Glomerular visceral epithelial cell (primary cell): ENCODE measurements at regions not wholly inside any gene's neighbourhood (a gene's known extent, or its start where the extent isn't known, plus 50 kb on each side); places are given as distances from the start of the nearest gene placed in this dataset.

Source experiments
- DNase-seq: peaks from one replicate; pipeline ENCODE4 v3.0.0-alpha.2; 2016; ENCODE audit errors: extremely low spot score

DNA sequence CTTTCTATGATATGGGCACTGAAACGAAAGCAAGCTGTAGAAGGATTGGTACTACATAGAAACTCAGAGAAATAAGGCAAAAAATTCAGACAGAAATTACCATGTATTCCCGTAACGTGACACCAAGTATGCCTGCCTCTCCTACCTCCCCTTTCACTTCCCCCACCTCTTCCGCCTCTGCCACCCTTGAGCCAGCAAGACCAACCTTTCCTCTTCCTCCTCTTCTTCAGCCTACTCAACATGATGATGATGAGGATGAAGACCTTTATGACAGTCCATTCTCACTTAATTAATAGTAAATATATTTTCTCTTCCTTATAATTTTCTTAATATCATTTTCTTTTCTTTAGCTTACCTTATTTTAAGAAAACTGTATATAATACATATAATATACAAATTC lies 188.1 kb upstream of the VGLL2 start:
- DNase-seq, result no peak

GRCh38 chr6:117078624-117079023 lies 186.7 kb upstream of the VGLL2 start:
- DNase-seq, result no peak

DNA sequence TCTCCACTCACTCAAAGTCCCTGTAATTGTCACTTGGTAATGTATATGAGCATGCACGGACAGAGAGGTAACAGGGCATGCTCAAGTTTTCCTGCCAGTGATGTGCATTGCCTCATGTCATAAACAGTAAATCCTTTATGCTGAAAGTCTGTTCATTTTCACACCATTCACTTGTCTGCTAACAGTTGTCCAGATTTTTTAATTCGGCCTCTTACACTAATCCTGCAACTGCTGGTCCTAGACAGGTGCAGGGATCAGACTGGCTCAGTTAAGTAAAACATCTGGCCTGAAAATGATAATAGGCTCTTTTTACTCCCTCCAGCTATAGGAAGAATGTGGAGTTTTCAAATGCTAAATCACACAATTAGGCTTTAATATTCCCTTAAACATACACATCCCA lies 185.4 kb upstream of the VGLL2 start:
- no peak for DNase-seq

DNA sequence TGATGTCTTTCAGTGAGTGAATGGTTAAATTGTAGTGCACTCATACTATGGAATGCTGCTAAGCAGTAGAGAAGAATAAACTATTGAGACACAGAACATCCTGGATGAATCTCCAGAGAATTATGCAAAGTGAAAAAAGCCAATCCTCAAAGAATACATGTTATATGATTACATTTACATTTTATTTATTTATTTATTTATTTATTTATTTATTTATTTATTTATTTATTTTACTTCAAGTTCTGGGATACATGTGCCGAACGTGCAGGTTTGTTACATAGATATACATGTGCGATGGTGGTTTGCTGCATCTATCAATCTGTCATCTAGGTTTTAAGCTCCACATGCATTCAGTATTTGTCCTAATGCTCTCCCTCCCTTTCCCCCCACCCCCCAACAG lies 175.8 kb upstream of the VGLL2 start:
- DNase-seq, result no peak

DNA sequence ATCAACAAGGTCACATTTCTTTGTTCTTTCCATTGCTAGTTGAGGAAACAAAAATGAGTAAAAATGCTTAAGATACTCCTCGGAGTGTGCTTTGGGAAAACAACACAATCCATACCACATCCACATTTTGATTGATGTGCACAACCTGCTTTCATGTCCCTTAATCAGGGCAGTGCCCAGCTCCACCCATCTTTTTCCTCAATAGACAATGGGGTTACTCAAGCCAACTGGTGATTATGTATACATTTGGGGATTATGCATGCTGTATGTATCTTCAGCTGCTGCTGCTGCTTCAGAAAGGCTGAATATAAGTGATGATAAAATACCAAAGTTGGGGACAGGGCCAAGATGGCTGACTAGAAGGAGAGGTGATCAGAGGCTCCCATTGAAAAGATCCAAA lies 155.2 kb upstream of the VGLL2 start:
- no peak for DNase-seq

DNA sequence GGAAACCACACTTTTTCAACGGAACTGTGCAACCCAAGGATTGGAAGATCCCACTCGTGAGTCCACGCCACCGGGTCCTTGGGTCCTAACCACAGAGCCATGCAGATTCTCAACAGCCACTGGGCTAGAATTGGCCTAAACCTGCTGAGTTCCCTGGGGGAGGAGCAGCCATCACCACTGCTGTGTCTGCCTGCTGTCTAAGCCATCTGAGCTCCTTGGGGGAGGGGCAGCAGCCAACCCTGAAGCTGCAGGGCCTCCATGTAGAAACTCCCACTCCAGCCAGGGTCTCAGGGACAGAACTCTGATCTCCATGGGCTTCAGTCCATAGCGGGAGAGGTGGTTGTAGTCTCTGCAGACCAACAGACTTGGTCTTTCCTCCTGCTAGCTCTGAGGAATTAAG lies 154.6 kb upstream of the VGLL2 start:
- no peak for DNase-seq

- no peak for DNase-seq
Measured at GRCh38 chr6:117117652-117118051, 147.7 kb upstream of the VGLL2 start.

GRCh38 chr6:117118490-117118889 lies 146.9 kb upstream of the VGLL2 start:
- no peak for DNase-seq

DNA sequence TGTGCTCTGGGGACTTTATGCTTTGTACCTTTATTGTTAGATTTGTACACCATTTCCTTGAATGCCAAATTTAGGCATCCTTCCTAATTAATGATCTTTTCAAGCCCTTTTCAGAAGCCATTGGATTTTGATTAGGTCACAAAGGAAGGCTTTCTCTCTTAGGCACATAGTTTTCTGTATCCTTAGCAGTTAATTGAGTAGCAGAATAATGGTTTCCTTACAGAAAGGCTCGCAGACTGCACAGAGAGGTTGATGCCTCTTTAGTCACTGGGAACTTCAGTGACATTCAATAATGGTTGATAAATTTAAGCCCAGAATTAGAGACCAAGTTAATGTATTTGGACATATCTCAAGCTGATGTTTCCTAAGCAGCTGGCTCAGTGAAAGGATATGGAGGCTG lies 139.1 kb upstream of the VGLL2 start:
- no peak for DNase-seq

- no peak for DNase-seq
Measured at GRCh38 chr6:117128052-117128451, 137.3 kb upstream of the VGLL2 start.

GRCh38 chr6:117130125-117130524 lies 135.2 kb upstream of the VGLL2 start:
- no peak for DNase-seq

DNA sequence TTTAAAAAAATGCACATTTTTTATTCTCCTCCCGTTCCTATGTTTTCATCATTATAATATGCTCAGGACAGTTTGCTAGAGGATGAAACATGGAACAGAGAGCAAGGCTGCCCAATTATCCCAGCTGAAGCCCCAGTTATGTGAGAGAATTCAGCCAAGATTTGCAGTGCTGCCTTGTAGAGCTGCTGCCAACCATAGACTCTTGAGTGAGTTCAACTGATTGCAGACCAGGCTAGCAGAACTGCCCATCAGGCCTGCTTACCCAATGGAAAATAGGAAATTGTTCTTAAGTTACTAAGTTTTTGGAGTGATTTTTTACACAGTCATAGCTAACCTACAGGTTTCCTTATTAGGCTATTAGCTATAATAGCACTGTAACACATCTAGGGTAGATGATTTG lies 128.7 kb upstream of the VGLL2 start:
- no peak for DNase-seq

DNA sequence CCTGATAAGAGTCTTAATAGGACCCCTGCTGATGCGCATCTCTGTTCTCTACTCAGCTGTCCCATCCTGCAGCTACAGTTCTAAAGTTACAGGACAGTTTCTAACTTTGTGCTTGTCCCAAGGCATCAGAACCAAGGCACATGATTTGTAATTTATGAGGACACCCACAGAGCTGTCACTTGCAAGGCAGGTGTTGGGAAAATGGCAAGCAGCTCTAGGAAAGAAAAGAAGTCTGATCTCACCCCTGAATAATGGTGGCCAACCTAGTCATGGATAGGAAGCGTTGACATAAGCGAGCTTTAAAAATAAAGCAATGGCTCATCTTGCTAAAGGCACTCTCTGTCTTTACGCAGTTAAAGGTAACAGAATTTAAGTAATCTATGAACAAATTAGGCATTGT lies 127.6 kb upstream of the VGLL2 start:
- DNase-seq, result no peak

DNA sequence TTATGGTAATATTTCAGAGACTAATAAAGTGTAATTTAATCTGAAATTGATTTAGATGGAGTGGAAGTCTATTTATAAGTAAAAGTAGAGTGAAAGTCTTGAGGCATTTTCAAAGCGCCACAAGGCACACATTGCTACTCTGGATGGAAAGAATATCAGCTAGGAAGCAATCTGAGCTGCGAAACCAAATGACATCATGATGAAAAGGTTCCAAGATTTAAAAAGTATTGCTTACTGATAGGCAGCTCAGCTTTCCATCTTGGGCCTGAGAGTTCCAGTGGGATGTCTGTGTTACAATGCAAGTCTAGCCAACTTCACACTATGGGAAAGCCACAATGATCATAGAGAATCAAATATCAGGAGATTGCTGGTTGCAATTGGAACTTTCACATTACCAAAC lies 126.9 kb upstream of the VGLL2 start:
- DNase-seq, result no peak

GRCh38 chr6:117138920-117139319 lies 126.4 kb upstream of the VGLL2 start:
- no peak for DNase-seq

GRCh38 chr6:117142142-117142541 lies 123.2 kb upstream of the VGLL2 start:
- DNase-seq, result no peak

GRCh38 chr6:117142995-117143394 lies 122.4 kb upstream of the VGLL2 start:
- DNase-seq, result no peak

DNA sequence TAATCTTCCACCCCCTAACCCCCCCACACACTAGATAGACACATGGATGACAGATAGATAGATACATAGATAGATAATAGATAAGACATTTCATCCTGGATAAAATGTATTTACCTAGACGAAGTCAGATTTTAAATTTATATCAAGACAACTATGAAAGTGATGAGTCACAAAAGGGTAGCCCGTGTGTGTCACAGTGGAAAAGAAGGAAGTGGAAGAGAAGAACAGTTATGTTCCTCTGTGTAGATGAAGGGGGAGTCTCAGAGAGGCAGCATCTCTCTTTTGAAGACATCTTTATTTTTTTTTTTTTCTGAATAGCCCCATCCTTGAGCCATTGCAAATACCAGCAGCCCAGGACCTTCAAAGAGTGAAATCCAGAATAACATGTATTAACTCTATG lies 121.7 kb upstream of the VGLL2 start:
- no peak for DNase-seq

DNA sequence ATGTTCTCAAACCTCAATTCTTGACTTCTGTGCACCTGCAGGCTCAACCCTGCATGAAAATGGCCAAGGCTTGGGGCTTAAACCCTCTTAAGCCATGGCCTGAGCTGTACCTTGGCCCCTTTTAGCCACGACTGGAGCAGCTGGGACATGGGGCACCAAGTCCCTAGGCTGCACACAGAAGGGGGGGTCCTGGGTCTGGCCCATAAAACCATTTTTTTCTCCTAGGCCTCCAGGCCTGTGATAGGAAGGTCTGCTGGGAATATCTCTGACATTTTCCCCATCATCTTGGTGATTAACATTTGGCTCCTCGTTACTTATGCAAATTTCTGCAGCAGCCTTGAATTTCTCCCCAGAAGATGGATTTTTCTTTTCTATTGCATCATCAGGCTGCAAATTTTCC lies 119.4 kb upstream of the VGLL2 start:
- DNase-seq, result no peak

GRCh38 chr6:117149324-117149723 lies 116.0 kb upstream of the VGLL2 start:
- DNase-seq, result no peak

GRCh38 chr6:117156741-117157140 lies 108.6 kb upstream of the VGLL2 start:
- no peak for DNase-seq

DNA sequence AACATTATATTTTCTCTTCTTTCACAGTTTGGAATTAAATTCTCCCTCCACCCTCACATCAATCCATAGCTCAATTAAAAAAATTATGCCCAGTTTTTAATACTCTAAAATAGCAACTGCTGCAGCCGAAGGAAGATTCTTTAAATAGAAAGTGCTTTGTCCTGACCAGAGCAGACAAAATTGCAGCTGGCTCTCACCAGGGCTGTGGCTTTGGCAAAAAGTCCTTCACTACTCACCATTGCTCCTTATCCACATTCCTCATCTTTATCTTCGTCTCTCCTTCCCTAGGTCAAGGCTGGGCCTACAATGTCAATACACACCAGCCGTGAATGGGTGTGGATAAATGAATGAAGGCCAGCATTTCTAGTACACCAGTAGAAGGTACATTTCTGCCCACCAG lies 107.9 kb upstream of the VGLL2 start:
- DNase-seq, result no peak

- DNase-seq, result no peak
Measured at GRCh38 chr6:117165911-117166499, 99.4 kb upstream of the VGLL2 start.

DNA sequence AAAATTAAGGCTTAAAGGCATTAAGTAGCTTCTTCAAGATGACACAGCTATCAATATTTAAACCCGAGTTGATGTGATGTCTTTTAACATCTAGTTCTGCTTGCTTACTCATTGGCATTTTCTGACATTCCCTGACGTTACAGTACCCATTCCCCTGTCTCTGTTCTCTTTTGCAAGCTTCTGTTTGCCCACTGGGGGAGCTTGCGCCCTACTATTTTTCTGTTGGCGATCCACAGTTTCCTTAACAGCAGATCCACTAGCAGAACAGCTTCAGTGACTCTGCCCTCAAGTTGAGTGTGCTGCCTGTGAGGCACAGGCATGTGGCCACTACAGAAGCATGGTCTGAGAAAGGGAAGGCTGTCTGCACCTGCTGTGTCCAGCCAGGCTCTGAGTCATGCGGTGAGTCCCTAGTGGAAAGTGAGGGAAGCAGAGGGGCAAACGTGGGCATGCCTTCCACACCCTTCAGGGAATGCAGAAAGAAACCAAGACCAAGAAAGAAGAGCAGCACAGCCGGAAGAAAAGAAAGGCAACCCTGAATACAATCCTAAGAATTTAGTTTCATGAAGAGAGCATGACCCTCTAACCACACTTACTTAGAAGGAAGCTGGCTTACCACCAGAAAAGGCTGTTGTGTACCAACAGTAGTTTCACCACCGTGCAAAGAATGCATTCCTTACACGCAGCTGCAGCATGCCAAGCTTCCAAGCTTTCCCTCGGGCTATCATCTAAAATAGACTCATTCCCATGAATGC lies 97.7 kb upstream of the VGLL2 start:
- DNase-seq, result peak; percentile 90
